ENCODE measurements at regions not wholly inside any gene's neighbourhood (a gene's known extent, or its start where the extent isn't known, plus 50 kb on each side); places are given as distances from the start of the nearest gene placed in this dataset.
A peak's percentile ranks its signal among the peaks of the same experiment; 100 is the strongest.
"Not testable (repeated sequence)": the region's sequence is repeated elsewhere in the genome, so short reads cannot be mapped to it uniquely, and the experiment has no call there.

- no peak for TF ChIP-seq CTCF (IDR thresholded peaks at IDR 0.05; ENCODE audit: insufficient read depth, low read depth, low read length)
- peak; percentile 46 for DNase-seq (ENCODE audit: low read depth)
- no peak overlapping the region for H3K4me3 ChIP-seq (ENCODE audit: low read depth, low read length)
These were observed 609.4 kb upstream of the SOX9 start for GRCh38 chr17:71511266-71511995.

- not testable (repeated sequence) for H3K4me3 ChIP-seq (ENCODE audit: low read depth, low read length); DNase-seq (ENCODE audit: low read depth)
These were observed 607.1 kb upstream of the SOX9 start for GRCh38 chr17:71513725-71514124.

- H3K4me3 ChIP-seq (ENCODE audit: low read depth, low read length), result no peak overlapping the region
- no peak for DNase-seq (ENCODE audit: low read depth)
- TF ChIP-seq CTCF (IDR thresholded peaks at IDR 0.05; ENCODE audit: insufficient read depth, low read depth, low read length), result no peak
These were observed 604.7 kb upstream of the SOX9 start for GRCh38 chr17:71516149-71516548.

GRCh38 chr17:71519285-71519684, 601.5 kb upstream of the SOX9 start:
- H3K4me3 ChIP-seq (ENCODE audit: low read depth, low read length), result no peak overlapping the region
- DNase-seq (ENCODE audit: low read depth), result no peak
- no peak for TF ChIP-seq CTCF (IDR thresholded peaks at IDR 0.05; ENCODE audit: insufficient read depth, low read depth, low read length)

- no peak for DNase-seq (ENCODE audit: low read depth)
- TF ChIP-seq CTCF (IDR thresholded peaks at IDR 0.05; ENCODE audit: insufficient read depth, low read depth, low read length), result no peak
- no peak overlapping the region for H3K4me3 ChIP-seq (ENCODE audit: low read depth, low read length)
These were observed 599.1 kb upstream of the SOX9 start for GRCh38 chr17:71521724-71522123.

- TF ChIP-seq CTCF (IDR thresholded peaks at IDR 0.05; ENCODE audit: insufficient read depth, low read depth, low read length), result no peak
- no peak for DNase-seq (ENCODE audit: low read depth)
- no peak overlapping the region for H3K4me3 ChIP-seq (ENCODE audit: low read depth, low read length)
These were observed 598.4 kb upstream of the SOX9 start for GRCh38 chr17:71522383-71522782.

GRCh38 chr17:71527311-71527710, 593.5 kb upstream of the SOX9 start:
- peak; percentile 21 for DNase-seq (ENCODE audit: low read depth)
- TF ChIP-seq CTCF (IDR thresholded peaks at IDR 0.05; ENCODE audit: insufficient read depth, low read depth, low read length), result no peak
- no peak overlapping the region for H3K4me3 ChIP-seq (ENCODE audit: low read depth, low read length)

All from fibroblast of villous mesenchyme (primary cell).